ENCODE measurements at regions not wholly inside any gene's neighbourhood (a gene's known extent, or its start where the extent isn't known, plus 50 kb on each side); places are given as distances from the start of the nearest gene placed in this dataset.

DNA sequence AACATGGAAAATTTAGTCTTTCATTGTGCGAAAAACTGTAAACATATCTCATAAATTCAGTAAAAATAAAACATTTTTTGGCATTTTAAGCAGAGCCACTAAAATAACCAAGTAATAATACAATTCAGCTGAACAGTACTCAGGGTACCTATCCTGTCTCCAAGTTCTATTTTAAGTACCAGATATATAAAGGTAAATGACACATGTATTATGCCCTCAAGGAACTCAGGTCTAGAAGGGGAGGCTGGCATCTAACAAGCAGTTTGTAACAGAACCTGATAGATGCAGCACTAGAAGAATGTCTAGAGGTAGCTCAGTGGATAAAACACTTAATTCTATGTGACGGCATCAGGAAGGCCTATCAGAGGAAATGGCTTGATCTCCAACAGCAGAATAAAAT, 112.2 kb downstream of the CRPPA start:
- Histone ChIP-seq H3K4me3 (ENCODE audit: low read depth in 1 of 3, low read length in 3 of 3) (no peak overlapping the region), H3K36me3 (ENCODE audit: control insufficient read depth in 4 of 4, insufficient read depth in 3 of 4, low read depth in 1 of 4, low read length in 3 of 4) (no peaks in the 10 kb centered on the region), H3K9ac (ENCODE audit: low read depth in 1 of 2, low read length in 2 of 2) (no peak overlapping the region), H3K9me3 (ENCODE audit: control insufficient read depth in 4 of 4, low read length in 3 of 4) (no peaks in the 10 kb centered on the region), H3K27ac (ENCODE audit: low read depth in 1 of 2, low read length in 2 of 2) (no peak overlapping the region), H3K4me1 (ENCODE audit: control insufficient read depth in 4 of 4, insufficient read depth in 4 of 4, low read length in 3 of 4) (no peaks in the 10 kb centered on the region), H3K27me3 (ENCODE audit: control insufficient read depth in 4 of 4, insufficient read depth in 4 of 4, low read length in 3 of 4) (no peaks in the 10 kb centered on the region)
- TF ChIP-seq FOXA1 (IDR thresholded peaks at IDR 0.05), result no peak
- TF ChIP-seq HNF4G (IDR thresholded peaks at IDR 0.05), result no peak
- TF ChIP-seq, protein P1, sequence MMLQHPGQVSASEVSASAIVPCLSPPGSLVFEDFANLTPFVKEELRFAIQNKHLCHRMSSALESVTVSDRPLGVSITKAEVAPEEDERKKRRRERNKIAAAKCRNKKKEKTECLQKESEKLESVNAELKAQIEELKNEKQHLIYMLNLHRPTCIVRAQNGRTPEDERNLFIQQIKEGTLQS (IDR thresholded peaks at IDR 0.05), result no peak
- TF ChIP-seq RAD21 (IDR thresholded peaks at IDR 0.05), result no peak
- no peak for TF ChIP-seq EGR1 (IDR thresholded peaks at IDR 0.05; ENCODE audit: low read depth in 2 of 2)
- no peak for TF ChIP-seq HNF4A (conservative IDR thresholded peaks at IDR 0.05)
- TF ChIP-seq JUND (IDR thresholded peaks at IDR 0.05), result no peak
- no peak for TF ChIP-seq FOXA2 (IDR thresholded peaks at IDR 0.05)
- TF ChIP-seq, protein P2, sequence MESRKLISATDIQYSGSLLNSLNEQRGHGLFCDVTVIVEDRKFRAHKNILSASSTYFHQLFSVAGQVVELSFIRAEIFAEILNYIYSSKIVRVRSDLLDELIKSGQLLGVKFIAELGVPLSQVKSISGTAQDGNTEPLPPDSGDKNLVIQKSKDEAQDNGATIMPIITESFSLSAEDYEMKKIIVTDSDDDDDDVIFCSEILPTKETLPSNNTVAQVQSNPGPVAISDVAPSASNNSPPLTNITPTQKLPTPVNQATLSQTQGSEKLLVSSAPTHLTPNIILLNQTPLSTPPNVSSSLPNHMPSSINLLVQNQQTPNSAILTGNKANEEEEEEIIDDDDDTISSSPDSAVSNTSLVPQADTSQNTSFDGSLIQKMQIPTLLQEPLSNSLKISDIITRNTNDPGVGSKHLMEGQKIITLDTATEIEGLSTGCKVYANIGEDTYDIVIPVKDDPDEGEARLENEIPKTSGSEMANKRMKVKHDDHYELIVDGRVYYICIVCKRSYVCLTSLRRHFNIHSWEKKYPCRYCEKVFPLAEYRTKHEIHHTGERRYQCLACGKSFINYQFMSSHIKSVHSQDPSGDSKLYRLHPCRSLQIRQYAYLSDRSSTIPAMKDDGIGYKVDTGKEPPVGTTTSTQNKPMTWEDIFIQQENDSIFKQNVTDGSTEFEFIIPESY (IDR thresholded peaks at IDR 0.05), result no peak
- TF ChIP-seq RXRA (IDR thresholded peaks at IDR 0.05), result no peak
- TF ChIP-seq GABPA (IDR thresholded peaks at IDR 0.05 in 1 of 2, conservative IDR thresholded peaks at IDR 0.05 in 1 of 2), result no peak
- no peak for TF ChIP-seq SP1 (IDR thresholded peaks at IDR 0.05)
- no peak for TF ChIP-seq NR2F2 (IDR thresholded peaks at IDR 0.05)
- TF ChIP-seq, protein P3, sequence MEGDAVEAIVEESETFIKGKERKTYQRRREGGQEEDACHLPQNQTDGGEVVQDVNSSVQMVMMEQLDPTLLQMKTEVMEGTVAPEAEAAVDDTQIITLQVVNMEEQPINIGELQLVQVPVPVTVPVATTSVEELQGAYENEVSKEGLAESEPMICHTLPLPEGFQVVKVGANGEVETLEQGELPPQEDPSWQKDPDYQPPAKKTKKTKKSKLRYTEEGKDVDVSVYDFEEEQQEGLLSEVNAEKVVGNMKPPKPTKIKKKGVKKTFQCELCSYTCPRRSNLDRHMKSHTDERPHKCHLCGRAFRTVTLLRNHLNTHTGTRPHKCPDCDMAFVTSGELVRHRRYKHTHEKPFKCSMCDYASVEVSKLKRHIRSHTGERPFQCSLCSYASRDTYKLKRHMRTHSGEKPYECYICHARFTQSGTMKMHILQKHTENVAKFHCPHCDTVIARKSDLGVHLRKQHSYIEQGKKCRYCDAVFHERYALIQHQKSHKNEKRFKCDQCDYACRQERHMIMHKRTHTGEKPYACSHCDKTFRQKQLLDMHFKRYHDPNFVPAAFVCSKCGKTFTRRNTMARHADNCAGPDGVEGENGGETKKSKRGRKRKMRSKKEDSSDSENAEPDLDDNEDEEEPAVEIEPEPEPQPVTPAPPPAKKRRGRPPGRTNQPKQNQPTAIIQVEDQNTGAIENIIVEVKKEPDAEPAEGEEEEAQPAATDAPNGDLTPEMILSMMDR (IDR thresholded peaks at IDR 0.05; ENCODE audit: low read depth, low read length, missing input control), result no peak
- TF ChIP-seq, protein P4, sequence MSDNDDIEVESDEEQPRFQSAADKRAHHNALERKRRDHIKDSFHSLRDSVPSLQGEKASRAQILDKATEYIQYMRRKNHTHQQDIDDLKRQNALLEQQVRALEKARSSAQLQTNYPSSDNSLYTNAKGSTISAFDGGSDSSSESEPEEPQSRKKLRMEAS (IDR thresholded peaks at IDR 0.05), result no peak
- TF ChIP-seq, protein P5, sequence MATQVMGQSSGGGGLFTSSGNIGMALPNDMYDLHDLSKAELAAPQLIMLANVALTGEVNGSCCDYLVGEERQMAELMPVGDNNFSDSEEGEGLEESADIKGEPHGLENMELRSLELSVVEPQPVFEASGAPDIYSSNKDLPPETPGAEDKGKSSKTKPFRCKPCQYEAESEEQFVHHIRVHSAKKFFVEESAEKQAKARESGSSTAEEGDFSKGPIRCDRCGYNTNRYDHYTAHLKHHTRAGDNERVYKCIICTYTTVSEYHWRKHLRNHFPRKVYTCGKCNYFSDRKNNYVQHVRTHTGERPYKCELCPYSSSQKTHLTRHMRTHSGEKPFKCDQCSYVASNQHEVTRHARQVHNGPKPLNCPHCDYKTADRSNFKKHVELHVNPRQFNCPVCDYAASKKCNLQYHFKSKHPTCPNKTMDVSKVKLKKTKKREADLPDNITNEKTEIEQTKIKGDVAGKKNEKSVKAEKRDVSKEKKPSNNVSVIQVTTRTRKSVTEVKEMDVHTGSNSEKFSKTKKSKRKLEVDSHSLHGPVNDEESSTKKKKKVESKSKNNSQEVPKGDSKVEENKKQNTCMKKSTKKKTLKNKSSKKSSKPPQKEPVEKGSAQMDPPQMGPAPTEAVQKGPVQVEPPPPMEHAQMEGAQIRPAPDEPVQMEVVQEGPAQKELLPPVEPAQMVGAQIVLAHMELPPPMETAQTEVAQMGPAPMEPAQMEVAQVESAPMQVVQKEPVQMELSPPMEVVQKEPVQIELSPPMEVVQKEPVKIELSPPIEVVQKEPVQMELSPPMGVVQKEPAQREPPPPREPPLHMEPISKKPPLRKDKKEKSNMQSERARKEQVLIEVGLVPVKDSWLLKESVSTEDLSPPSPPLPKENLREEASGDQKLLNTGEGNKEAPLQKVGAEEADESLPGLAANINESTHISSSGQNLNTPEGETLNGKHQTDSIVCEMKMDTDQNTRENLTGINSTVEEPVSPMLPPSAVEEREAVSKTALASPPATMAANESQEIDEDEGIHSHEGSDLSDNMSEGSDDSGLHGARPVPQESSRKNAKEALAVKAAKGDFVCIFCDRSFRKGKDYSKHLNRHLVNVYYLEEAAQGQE (IDR thresholded peaks at IDR 0.05), result no peak
- no peak for DNase-seq (ENCODE audit: low spot score)
- 95% methylated on average over 2 of the region's 2 CpGs for WGBS

DNA sequence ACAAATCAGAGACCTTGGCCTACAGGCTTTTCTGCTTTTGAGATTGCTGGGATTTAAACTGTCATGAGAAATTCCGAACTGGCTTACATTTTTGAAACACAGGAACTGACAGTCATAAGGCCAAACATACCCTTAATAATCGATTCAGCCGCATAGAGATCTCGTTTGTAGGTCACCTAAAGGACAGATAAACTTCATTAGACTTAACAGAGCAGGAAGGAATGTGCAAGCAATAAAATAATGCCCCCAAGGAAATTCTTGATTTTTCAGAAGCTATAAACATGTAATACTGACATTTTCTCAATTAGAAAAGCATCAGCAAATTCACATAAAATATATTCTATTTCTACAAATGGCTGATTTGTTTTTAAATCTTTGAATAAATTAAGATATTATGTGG, 120.0 kb downstream of the CRPPA start:
- no peak for DNase-seq (ENCODE audit: low spot score)
- no peaks in the 10 kb centered on the region for H3K36me3 ChIP-seq (ENCODE audit: control insufficient read depth in 4 of 4, insufficient read depth in 3 of 4, low read depth in 1 of 4, low read length in 3 of 4)
- no peaks in the 10 kb centered on the region for H3K4me1 ChIP-seq (ENCODE audit: control insufficient read depth in 4 of 4, insufficient read depth in 4 of 4, low read length in 3 of 4)
- TF ChIP-seq RAD21 (IDR thresholded peaks at IDR 0.05) (no peak), FOXA2 (IDR thresholded peaks at IDR 0.05) (no peak), HNF4A (conservative IDR thresholded peaks at IDR 0.05) (no peak), RXRA (IDR thresholded peaks at IDR 0.05) (no peak)
- TF ChIP-seq, protein P5 (IDR thresholded peaks at IDR 0.05), result no peak
- TF ChIP-seq, protein P2 (IDR thresholded peaks at IDR 0.05), result no peak
- TF ChIP-seq, protein P3 (IDR thresholded peaks at IDR 0.05; ENCODE audit: low read depth, low read length, missing input control), result no peak

More for the DNA sequence above, 120.0 kb downstream of the CRPPA start:
- H3K27me3 ChIP-seq (ENCODE audit: control insufficient read depth in 4 of 4, insufficient read depth in 4 of 4, low read length in 3 of 4), result no peaks in the 10 kb centered on the region
- H3K27ac ChIP-seq (ENCODE audit: low read depth in 1 of 2, low read length in 2 of 2), result no peak overlapping the region
- no peak overlapping the region for H3K9ac ChIP-seq (ENCODE audit: low read depth in 1 of 2, low read length in 2 of 2)
- no peaks in the 10 kb centered on the region for H3K9me3 ChIP-seq (ENCODE audit: control insufficient read depth in 4 of 4, low read length in 3 of 4)
- 82% methylated on average over 4 of the region's 4 CpGs for WGBS
- H3K4me3 ChIP-seq (ENCODE audit: low read depth in 1 of 3, low read length in 3 of 3), result no peak overlapping the region

All from liver (tissue), 8 donors.